ENCODE measurements at regions not wholly inside any gene's neighbourhood (a gene's known extent, or its start where the extent isn't known, plus 50 kb on each side); places are given as distances from the start of the nearest gene placed in this dataset.

GRCh38 chr2:3078684-3079083 lies 298.9 kb downstream of the EIPR1 start:
- TF ChIP-seq CTCF (IDR thresholded peaks at IDR 0.05 in 2 of 3, conservative IDR thresholded peaks at IDR 0.05 in 1 of 3; ENCODE audit: borderline replicate concordance in 1 of 3, insufficient read depth in 1 of 3, low read depth in 2 of 3, low read length in 2 of 3) (no peak), MAX (IDR thresholded peaks at IDR 0.05) (no peak), POLR2AphosphoS5 (IDR thresholded peaks at IDR 0.05; ENCODE audit: low read depth, low read length) (no peak), REST (IDR thresholded peaks at IDR 0.05; ENCODE audit: low read depth) (no peak), CEBPB (IDR thresholded peaks at IDR 0.05; ENCODE audit: low read depth) (no peak), EZH2 (IDR thresholded peaks at IDR 0.05) (no peak), SP1 (IDR thresholded peaks at IDR 0.05; ENCODE audit: low read depth) (no peak), EZH2phosphoT487 (IDR thresholded peaks at IDR 0.05; ENCODE audit: borderline replicate concordance) (no peak)

All from HCT116 (cell line).